HG02798 (cell line): ENCODE measurements at regions not wholly inside any gene's neighbourhood (a gene's known extent, or its start where the extent isn't known, plus 50 kb on each side); places are given as distances from the start of the nearest gene placed in this dataset.

Source experiments
- ATAC-seq: cut with Tn5 transposase; IDR thresholded peaks from one replicate; pipeline ENCODE4 v1.9.1; 2021; ENCODE audit warnings: mild to moderate bottlenecking; ENCODE audit not compliant: unreplicated experiment, poor library complexity

DNA sequence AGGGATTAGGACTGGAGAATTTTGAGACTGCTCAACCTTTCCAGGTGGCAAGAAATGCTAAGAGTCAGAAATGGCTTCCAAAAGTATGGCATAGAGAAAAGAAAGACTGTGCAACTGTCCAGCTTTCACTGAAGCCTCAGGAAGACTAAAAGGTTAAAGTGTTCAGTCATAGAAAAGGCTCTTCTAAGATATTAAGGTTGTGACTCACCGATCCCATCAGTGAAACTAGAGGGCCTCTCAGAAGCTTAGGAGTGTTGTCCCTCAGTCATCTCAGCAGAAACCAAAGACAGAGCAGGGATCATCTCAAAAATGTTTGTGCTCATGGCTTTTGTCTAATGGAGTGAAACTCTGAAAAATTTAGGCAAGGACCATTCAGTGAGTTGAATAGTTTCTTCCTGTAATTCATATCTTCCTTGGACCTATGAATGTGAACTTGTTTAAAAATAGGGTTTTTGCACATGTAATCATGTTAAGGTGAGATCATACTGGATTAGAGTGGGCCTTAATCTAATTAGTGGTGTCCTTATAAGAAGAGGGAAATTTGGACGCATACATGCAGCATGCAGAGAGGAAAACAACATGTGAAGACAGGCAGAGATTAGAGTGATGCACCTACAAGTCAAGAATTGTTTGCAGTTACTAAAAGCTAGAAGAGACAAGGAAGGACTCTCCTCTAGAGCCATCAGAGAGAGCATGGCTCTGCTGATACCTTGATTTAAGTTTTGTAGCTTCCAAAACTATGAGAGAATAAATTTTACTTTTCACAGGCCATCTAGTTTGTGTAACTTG is 71.3 kb downstream of the RPE65 start:
- ATAC-seq, result no peak

DNA sequence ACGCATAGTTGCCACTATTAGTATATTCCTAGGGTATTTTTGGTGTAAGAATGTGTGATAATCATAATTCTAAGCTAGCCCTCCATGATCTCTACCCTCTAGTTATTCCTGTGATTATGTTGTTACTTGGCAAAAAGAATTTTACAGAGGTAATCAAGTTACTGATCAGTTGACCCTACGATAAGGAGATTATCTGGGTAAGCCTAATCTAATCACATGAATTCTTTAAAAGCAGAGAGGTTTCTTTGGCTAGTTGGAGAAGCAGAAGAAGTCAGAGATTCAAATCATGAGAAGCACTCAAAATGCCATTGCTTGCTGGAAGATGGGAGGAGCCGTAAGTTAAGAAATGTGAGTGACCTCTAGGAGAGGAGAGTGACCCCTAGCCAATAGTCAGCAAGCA is 72.7 kb downstream of the RPE65 start:
- ATAC-seq, result no peak

DNA sequence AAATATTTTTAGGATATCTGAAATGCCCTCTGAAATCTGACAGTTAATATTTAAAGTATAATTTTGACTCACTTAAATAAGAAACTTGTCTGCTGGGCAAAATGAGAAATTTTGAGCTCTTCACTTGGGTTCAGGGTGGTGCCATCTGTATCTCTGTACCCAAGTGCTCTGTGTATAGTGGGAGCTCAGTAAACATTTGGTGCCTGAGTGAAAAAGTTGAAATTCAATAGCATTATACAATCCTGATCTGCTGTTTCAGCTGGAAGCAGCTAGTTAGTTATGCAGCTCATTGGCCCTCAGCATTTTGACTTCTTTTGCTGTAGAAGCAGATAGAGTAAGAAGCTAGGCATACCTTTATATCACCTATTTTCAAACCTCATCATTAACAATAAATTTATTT is 73.3 kb downstream of the RPE65 start:
- no peak for ATAC-seq

DNA sequence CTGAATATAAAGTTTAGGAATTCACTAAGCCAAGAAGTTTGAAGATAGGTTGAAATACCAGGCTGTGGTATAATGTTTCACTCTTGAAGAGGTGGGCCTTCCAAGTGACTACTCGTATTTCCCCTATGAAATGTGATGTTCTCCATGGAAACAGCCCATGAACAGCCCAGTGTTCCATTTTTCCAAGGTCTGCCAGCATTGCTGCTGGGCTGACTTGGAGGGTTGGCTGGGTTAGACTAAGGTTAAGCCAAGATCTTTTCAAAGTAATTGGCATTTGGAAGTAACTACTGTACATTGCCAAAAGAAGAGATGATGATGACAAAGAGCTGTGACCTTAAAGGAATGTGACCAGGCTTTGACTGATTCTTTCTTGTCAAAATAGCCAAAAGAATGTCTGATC is 73.8 kb downstream of the RPE65 start:
- no peak for ATAC-seq

DNA sequence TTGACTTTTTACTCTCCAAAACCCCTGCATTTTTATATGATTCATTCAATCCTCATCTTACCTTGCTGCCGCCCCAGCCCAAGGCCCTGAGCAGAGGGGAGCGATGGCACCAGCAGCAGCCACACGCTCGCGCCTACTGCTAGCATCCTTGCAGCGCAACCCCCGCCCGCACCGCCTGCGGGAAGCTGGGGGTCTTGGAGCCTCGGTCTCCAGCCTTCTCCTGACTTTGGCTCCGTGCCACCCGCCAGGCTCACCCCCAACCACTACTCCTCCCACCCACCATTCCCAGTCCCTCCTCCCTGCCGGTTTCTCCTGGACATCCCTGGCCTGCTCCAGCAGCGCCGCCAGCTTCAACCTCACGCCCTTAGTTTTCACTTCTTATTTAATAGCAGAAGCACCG is 76.6 kb downstream of the RPE65 start:
- ATAC-seq, result no peak

DNA sequence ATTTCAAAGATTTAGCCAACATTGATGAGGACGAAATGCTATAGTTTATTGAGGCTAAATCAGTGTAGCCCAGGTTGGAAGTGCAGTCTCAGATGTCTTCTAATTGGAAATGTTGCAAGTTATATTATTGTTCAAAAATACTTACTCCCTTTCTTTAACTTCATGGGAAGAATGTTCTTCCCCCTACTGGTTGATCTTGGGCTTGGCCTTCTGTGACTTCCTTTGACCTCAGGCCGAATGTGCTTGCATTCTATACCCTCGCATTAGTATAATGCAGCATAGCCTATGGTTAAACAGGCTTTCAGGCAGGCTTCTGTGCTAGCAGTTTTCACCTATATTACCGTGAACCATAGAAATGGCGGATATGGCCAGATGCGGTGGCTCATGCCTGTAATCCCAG is 77.3 kb downstream of the RPE65 start:
- ATAC-seq, result no peak

DNA sequence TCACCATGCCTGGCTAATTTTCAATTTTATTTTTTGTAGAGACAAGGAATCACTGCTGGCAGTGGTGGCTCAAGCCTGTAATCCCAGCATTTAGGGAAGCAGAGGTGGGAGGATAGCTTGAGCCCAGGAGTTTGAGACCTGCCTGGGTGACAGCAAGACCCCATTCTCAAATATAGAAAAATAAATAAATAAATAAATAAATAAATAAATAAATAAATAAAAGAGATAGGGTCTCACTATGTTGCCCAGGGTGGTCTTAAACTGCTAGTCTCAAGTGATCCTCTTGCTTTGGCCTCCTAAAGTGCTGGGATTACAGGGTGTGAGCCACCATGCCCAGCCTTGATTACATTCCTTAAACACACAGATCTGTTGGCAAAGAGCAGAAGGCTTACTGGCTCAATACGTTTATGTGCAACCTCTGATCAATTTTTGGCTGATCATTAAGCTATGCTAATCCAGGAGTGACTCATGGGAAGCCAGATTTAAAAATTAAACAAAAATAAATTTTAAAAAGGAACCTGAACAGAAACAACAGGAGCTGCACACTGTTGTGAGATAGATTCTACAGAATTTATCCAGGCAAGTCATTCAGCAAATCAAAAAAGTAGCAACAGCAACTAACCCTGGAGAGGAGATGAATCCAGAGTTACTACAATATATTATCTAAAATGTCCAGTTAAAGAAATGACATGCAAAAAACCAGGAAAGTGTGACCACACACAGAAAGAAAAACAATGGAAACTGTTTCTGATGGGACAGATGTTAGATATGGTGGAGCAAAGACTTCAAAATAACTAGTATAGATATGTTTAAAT is 79.4 kb downstream of the RPE65 start:
- ATAC-seq, result no peak

DNA sequence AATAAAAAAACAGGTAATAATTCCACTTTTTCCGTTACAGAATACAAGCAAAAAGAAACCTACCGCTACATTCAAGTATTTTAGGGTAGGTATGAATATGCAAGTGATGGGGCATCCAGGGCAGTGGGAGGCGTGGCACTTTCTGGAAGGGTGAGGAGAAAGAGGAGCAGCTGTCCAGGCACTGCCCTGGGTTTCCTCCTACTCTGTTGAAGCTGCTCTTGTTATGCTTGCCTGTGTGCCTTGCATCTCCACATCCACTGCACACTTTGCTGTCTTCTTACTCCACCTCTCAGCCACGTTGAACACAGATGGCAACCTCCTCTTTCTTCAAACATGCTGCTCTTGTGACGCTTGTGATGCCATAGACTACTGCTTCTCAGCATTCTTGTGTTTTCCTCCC is 83.2 kb downstream of the RPE65 start:
- no peak for ATAC-seq

DNA sequence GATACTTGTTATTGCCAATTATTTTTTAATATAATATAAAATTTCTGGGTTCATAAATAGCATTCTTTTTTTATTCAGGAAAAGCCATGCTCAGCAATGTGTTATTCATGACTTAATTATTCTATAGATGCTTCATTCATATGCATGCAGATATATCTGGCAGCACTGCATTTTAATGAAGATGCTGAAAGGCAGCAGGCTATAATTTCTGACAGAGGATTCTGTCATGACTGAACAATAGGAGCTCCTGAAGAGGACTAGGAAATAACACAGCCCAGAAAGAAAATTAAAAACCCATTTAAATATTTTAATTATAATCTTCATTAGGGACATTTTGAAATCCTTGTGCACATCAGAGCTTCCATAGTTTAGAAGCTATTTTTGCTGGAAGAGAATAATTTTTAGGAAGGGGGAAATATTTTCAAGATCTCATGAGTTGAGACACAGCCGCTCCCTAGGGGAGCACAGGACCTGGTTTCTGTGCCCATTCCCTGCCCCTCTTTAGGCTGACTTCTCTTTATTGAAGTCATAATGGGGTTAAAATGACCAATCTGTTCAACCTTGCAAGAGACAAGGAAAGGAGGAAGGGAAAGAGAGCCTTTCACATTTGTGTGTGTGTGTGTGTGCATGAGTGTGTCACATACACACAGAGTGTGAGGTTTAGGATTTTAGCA is 83.9 kb downstream of the RPE65 start:
- ATAC-seq, result no peak

DNA sequence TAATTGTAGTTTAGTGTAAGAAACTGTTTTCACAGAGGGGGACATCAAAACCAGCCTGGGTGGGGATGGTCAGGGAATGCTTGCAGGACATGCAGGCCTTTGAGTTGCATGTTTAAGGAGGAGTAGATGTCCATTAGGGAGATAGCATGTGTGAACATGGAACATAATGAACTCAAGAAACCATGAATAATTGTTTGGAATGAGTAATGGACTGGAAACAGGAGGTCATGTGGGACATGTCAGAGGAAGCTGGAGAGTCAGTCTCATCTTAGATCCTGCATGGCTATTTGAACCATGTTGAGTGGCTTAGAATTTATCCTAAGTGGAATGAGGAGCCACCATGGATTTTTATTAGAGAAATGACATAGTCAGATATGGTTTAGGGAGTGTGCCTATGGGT is 86.4 kb downstream of the RPE65 start:
- no peak for ATAC-seq

DNA sequence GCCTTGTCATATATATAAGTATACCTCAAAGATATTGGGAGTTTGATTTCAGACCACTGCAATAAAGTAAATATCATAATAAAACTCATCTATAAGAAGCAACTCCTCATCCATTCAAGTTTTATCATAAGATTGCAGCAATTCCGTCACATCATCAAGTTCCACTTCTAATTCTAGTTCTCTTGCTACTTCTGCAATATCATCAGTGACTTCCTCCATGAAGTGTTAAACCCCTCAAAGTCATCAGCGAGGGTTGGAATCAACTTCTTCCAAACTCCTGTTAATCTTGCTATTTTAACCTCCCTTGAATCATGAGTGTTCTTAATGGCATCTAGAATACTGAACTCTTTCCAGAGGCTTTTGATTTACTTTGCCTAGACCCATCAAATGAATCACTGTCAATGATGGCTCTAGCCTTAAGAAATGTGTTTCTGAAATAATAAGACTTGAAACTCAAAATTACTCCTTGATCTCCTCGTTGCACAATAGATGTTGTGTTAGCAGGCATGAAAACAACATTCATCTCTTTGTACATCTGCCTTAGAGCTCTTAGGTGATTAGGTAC is 88.3 kb downstream of the RPE65 start:
- no peak for ATAC-seq

DNA sequence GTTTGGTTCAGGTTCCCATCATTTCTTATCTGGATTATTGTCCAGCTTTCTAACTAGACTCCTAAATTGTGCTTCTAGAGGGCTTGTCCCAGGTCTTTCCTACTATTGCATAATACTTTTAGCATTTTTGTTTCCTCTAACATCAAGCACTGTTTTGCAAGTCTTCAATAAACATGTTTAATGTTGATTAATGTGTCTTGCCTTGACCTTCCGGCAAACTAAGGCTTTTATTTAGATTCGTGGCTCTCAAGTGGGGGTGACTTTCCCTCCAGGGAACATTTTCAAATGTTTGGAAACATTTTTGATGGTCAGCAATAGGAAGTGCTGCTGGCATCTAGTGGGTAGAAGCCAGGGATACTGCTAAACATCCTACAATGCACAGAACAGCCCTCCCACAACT is 90.7 kb downstream of the RPE65 start:
- no peak for ATAC-seq

DNA sequence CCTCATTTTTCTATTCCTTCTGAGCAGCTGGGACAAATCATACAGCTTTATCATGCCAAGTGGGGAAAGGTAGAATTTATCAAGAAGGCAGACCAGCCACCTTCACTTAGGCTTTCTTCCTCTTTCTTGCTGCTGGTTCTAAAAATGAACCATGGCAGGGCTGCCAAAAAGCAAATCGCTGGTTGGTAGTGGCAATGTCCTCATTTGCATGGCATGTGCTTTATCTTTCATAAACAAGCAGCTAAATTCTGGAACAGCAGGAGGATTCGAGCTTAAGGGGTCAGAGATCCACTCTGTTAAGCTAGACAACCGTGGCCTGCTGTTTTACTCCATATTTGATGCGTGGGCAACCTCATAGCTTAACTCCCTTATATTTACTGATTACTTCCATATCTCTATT is 91.3 kb downstream of the RPE65 start:
- ATAC-seq, result no peak

DNA sequence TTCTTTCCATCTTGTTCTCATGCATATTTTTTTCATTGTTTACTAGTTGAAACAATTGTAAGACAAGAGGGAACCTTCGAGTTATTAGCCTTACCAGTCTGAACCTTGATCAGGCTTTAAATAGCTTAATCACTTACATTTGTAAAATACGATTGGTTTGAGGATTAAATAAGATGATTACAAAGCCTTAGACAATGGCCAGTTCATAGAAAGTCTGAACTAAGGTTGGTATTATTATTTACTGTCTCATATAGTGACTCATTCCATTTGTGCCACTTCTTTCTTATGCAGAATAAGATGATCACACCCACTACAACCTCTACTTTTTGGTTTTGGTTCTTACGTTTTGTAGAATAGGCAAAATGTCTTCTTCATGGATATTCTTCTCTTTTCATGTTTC is 94.1 kb downstream of the RPE65 start:
- no peak for ATAC-seq

DNA sequence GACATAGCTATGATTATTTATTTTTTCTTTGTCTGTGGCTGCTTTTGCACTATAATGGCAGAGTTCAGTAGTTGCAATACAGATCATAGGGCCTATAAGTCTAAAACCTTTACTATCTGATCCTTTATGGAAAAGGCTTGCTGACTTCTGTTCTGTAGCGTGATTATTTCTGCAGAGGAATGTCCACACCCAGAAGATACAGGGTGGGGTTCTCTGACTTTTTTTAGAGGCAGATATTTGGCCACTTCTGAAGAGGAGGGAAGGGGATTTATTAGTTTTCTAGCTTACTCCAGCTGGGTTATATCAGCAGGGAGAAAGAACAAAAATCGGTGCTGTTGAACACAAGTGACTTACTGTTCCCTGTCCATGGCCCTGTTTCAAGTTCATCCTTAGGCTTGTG is 97.6 kb downstream of the RPE65 start:
- no peak for ATAC-seq

DNA sequence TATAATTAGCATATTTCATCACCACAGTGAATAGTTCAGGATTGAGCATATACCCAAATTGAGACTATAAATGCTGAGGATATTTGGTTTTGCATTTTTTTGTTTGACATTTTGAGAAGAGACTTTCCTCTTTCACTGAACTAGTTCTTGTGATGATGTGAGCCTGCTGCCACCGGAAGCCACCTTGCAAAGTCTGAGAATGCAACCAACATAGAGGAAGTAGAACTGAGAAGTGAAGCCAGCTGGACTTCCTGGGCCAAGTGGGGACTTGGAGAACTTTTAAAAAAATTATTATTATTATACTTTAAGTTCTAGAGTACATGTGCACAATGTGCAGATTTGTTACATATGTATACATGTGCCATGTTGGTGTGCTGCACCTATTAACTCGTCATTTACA is 102.3 kb downstream of the RPE65 start:
- ATAC-seq, result peak; percentile 84

DNA sequence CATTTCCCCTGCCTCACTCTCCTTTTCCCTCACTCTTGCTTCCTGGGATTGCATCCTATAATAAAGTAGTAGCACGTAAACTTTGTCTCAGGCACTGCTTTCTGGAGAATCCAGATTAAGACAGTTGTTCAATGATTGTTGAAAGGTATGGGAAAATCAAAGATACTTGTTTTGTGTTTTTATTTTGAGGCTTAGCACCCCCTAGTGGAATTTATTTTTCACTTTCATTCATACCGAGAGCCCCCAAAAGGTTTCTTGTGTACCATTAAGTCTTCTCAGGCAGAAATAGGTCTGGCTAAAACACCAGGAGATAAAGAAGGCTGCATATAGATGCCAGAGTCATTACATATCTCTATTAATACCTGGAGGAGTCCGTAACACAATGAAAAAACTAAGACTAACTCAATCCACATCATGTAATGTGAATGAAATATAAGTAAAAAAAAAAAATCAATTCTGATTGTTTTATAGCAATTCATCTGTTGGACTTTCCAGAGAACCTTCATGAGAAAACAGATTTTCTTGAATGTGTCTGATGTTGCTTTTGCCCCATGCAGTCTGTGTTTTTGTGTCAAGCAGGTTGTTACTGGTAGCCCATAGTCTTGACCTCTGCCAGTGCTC is 103.5 kb downstream of the RPE65 start:
- ATAC-seq, result no peak

DNA sequence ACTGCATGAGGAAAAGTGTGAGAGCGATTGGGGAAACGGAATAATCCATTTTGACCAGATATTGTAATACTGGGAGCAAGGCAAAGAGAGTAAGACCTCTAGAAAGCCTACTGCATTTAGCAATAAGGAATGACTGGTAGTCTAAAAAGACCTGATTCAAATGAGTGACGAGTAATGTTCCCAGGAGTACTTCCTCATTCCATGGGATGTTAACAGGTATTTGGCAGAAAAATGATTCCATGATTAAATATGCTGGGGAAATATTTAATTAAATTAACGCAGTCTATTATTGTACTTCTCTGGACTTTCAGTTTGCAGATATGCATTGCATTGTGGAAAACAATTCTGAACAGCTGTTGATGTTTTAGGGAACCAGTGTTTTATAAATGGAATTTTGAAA is 105.5 kb downstream of the RPE65 start:
- ATAC-seq, result no peak

DNA sequence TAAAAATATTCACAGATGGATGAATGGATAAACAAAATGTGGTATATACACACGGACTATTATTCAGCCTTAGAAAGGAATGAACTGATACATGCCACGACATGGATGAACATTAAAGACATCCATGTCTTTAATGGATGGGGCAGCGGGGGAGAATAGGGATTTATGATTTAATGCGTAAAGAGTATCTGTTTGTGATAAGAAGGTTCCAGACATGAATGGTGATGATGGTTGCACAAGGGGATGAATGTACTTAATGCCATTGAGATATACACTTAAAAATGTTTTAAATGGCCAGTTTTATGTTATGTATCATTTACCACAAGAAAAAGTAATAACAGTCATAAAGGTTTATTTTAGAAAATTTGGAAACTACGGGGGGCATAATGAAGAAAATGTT is 108.6 kb upstream of the WLS start:
- ATAC-seq, result no peak

DNA sequence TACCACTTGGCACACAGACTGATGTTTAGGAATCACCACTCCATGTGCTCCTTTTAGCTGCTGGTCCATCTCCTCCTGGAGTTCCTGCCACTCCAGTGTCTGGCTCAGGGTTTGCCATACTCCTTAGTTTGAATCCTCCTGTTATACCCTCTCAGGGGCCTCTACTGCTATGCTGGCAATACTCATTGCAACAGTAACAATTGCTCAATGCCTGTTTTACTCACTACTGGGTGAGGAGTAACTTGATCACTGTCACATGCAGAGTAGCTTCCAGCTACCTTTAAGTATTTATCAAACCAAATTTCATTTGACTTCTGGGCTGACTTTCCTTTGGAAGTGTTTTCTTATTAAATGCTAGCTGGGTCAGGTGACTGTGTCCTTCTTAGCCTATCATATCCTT is 107.2 kb upstream of the WLS start:
- no peak for ATAC-seq

DNA sequence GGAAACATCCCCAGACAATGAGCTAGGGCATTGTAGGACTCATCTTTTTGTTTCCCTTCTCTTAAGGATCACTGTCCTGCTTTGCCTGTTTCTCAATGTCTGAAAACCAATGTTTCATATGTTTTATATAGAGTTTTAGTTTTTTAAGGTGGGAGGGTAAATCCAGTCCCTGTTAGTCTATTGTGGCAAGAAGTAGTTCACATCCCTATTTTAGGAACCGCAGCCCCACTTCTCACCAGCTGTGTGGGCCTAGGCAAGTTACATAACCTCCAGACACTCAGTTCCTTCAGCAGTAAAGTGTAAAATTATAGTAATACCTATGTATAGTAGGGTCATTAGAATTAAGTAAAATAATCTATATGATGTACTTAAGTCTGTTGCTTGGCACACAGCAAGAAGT is 105.8 kb upstream of the WLS start:
- ATAC-seq, result no peak
